ENCODE measurements at regions not wholly inside any gene's neighbourhood (a gene's known extent, or its start where the extent isn't known, plus 50 kb on each side); places are given as distances from the start of the nearest gene placed in this dataset.

DNA sequence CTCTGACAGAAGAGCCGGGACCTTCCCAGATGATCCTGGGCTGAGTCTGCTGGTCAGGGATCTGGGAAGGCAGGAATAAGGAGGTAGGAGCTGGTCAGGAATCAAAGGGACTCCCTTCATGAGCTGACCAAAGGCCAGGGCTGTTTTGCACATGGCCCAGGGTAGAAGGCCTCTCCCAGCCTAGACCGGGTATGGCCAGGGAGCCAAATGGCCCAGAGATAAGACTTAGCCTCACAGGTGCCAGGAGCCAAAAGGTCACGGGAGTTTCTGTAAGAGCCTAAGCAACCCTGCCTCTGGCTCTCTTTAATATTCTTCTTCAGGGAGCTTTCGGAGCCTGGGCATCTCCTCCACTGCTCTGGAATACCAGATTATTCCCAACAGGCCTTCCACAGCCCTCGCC lies 191.3 kb upstream of the PWP1 start:
- no peaks in the 10 kb centered on the region for H3K27me3 ChIP-seq
- peaks cover 0 to 6% (median 3%) of the 10 kb centered on the region in 3 donors for H3K4me1 ChIP-seq
- no peak for DNase-seq
- no peak overlapping the region for H3K4me3 ChIP-seq
- no peak overlapping the region for H3K27ac ChIP-seq
- intact Hi-C loops (cut with DNase I), result no loop called here
- 80 to 90% methylated on average over 1 to 5 of the region's 5 CpGs for WGBS, 2 donors
- H3K36me3 ChIP-seq, result no peaks in the 10 kb centered on the region
- no peaks in the 10 kb centered on the region for H3K9me3 ChIP-seq
- TF ChIP-seq, protein P1, sequence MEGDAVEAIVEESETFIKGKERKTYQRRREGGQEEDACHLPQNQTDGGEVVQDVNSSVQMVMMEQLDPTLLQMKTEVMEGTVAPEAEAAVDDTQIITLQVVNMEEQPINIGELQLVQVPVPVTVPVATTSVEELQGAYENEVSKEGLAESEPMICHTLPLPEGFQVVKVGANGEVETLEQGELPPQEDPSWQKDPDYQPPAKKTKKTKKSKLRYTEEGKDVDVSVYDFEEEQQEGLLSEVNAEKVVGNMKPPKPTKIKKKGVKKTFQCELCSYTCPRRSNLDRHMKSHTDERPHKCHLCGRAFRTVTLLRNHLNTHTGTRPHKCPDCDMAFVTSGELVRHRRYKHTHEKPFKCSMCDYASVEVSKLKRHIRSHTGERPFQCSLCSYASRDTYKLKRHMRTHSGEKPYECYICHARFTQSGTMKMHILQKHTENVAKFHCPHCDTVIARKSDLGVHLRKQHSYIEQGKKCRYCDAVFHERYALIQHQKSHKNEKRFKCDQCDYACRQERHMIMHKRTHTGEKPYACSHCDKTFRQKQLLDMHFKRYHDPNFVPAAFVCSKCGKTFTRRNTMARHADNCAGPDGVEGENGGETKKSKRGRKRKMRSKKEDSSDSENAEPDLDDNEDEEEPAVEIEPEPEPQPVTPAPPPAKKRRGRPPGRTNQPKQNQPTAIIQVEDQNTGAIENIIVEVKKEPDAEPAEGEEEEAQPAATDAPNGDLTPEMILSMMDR (IDR thresholded peaks at IDR 0.05), result no peak
- no peak for TF ChIP-seq POLR2A (IDR thresholded peaks at IDR 0.05)

DNA sequence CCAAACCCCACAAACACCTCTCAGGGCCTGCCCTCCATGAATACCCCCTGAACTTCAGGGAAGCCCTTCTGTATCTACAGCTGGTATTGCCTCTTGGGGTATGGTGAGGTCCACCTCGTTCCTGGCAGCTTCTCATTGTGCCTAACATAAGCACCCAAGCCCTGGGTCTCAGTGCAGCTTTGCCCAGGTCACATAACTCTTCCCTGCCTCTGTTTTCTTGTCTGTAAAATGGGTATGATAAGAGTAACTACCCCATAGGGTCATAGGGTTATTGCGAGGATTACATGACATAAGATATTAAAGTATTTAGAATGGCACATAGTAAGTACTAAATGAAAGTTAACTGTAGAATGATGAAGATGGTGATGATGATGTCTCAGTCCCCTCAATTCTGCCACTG lies 190.0 kb upstream of the PWP1 start:
- H3K4me1 ChIP-seq, result peaks cover 0 to 6% (median 3%) of the 10 kb centered on the region in 3 donors
- intact Hi-C loops (cut with DNase I), result no loop called here
- TF ChIP-seq, protein P1 (IDR thresholded peaks at IDR 0.05), result no peak
- no peak for TF ChIP-seq POLR2A (IDR thresholded peaks at IDR 0.05)
- no peaks in the 10 kb centered on the region for H3K9me3 ChIP-seq
- no peak for DNase-seq
- H3K36me3 ChIP-seq, result no peaks in the 10 kb centered on the region
- no peak overlapping the region for H3K4me3 ChIP-seq
- 85 to 89% methylated on average over 2 of the region's 2 CpGs for WGBS, 2 donors
- H3K27ac ChIP-seq, result no peak overlapping the region
- no peaks in the 10 kb centered on the region for H3K27me3 ChIP-seq

DNA sequence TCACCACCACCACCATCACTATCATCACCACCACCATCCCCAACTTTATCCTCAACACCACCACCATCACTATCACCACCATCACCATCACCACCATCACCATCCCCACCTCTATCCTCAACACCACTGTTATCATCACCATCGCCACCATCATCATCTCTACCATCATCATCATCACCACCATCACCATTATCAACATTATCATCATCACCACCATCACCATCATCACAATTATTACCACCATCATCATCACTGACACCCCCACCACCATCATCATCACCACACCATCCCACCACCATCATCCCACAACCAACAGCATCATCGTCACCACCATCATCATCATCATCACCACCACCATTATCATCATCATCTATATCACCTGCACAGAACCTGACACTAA lies 188.4 kb upstream of the PWP1 start:
- Histone ChIP-seq H3K4me3 (no peak overlapping the region), H3K27me3 (no peaks in the 10 kb centered on the region), H3K27ac (no peak overlapping the region), H3K9me3 (no peaks in the 10 kb centered on the region), H3K4me1 (peaks cover 0 to 6% (median 3%) of the 10 kb centered on the region in 3 donors), H3K36me3 (no peaks in the 10 kb centered on the region)
- intact Hi-C loops (cut with DNase I), result no loop called here
- no peak for DNase-seq
- 93 to 98% methylated on average over 2 of the region's 2 CpGs for WGBS, 2 donors
- TF ChIP-seq POLR2A (IDR thresholded peaks at IDR 0.05), result no peak
- TF ChIP-seq, protein P1 (IDR thresholded peaks at IDR 0.05), result no peak

DNA sequence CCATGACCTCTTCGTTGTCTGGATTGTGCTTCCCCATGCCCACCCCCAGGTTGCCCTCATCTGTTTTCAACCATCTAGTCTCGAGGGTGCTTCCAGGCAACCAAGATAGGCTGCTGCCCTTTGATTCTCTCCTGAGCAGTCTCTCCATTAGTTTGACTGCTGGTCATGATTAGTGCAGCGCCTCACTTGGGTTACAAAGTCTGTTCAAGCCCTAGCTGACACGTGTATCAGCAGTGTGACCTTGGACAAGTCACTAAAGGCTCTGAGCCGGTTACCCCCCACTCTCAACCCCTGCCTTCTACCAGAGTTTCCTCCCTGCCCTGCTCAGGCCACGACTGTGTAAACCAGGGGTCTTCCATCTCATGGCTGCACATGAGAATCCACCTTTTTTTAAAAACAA lies 185.3 kb upstream of the PWP1 start:
- no peak for DNase-seq
- intact Hi-C loops (cut with DNase I), result no loop called here
- Histone ChIP-seq H3K9me3 (no peaks in the 10 kb centered on the region), H3K4me1 (no peaks in the 10 kb centered on the region), H3K27me3 (no peaks in the 10 kb centered on the region), H3K4me3 (no peak overlapping the region), H3K36me3 (no peaks in the 10 kb centered on the region), H3K27ac (no peak overlapping the region)
- 75 to 80% methylated on average over 3 to 4 of the region's 6 CpGs for WGBS, 2 donors
- no peak for TF ChIP-seq POLR2A (IDR thresholded peaks at IDR 0.05)
- TF ChIP-seq, protein P1 (IDR thresholded peaks at IDR 0.05), result no peak

DNA sequence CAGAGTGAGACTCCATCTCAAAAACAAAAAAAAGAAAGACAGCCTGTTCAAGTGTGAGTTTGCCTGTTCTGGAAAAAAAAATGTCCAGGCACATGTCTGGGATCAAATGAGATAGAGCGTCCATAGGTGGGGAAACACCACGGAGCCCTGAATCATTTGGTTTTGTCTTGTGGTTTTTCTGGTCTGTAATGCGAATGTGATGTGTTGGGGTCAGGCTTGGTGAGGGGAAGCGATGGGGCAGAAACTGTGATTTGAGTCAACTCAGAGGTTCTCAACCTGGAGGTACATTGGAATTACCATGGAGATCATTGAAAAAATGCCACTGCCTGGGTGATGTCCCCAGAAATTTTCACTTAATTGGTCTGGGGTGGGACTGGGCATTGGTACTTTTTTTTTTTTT lies 183.9 kb upstream of the PWP1 start:
- Histone ChIP-seq H3K4me3 (no peak overlapping the region), H3K27me3 (no peaks in the 10 kb centered on the region), H3K27ac (no peak overlapping the region), H3K4me1 (no peaks in the 10 kb centered on the region), H3K36me3 (no peaks in the 10 kb centered on the region), H3K9me3 (no peaks in the 10 kb centered on the region)
- intact Hi-C loops (cut with DNase I), result no loop called here
- TF ChIP-seq, protein P1 (IDR thresholded peaks at IDR 0.05), result no peak
- TF ChIP-seq POLR2A (IDR thresholded peaks at IDR 0.05), result no peak
- DNase-seq, result no peak
- 68 to 79% methylated on average over 4 of the region's 4 CpGs for WGBS, 2 donors

Measured in esophagus squamous epithelium (tissue), 5 donors.